SIG-M5 treated with dmso at 0.1 percent for 504 hours (cell line): ENCODE measurements at regions not wholly inside any gene's neighbourhood (a gene's known extent, or its start where the extent isn't known, plus 50 kb on each side); places are given as distances from the start of the nearest gene placed in this dataset.
A peak's percentile ranks its signal among the peaks of the same experiment; 100 is the strongest.
"Not testable (repeated sequence)": the region's sequence is repeated elsewhere in the genome, so short reads cannot be mapped to it uniquely, and the experiment has no call there.

Experiments used
- DNase-seq: peaks from one replicate; lab custom pipeline; 2025; ENCODE audit not compliant: unreplicated experiment; lab: John Stamatoyannopoulos, UW

GRCh38 chr3:132084982-132085381 is 50.2 kb upstream of the CPNE4 start:
- DNase-seq = no peak

- no peak for DNase-seq
These were observed 52.5 kb upstream of the CPNE4 start for GRCh38 chr3:132087356-132087755.

GRCh38 chr3:132088291-132088690 is 53.5 kb upstream of the CPNE4 start:
- DNase-seq = no peak

DNA sequence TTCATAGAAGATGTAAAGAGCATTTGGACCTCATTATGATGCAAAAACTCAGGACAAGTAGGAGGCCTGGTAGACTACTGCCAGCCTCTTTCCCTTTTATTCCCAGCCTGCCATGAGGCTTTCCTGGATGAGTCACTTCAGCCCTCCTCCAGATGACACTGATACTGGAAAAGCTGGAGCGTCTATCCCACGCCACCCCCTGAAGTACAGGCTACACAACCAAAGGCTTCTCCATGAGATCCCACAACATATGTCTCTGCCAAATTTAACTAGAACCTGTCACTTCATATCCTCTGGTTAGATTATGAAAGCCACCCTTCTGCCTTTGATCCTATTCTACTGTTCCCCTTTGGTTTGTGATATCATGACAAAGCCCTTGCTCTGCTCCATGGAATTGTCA is 56.1 kb upstream of the CPNE4 start:
- no peak for DNase-seq

DNA sequence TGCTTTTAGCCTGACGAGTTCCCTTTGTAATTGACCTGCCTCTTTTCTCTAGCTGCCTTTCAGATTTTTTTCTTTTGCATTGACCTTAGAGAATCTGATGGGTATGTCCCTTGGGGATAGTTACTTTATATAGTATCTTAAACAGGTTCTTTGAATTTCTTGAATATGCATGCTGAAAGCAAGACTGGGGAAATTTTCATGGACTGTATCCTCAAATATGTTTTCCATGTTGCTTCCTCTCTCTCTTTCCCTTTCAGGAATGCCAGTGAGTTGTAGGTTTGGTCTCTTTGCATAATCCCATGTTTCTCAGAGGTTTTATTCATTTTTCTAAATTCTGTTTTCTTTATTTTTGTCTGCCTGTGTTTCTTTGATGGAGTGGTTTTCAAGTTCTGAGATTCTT is 81.8 kb upstream of the CPNE4 start:
- DNase-seq = no peak

GRCh38 chr3:132117642-132118041 is 82.8 kb upstream of the CPNE4 start:
- no peak for DNase-seq

- DNase-seq = no peak
These were observed 84.7 kb upstream of the CPNE4 start for GRCh38 chr3:132119531-132119930.

DNA sequence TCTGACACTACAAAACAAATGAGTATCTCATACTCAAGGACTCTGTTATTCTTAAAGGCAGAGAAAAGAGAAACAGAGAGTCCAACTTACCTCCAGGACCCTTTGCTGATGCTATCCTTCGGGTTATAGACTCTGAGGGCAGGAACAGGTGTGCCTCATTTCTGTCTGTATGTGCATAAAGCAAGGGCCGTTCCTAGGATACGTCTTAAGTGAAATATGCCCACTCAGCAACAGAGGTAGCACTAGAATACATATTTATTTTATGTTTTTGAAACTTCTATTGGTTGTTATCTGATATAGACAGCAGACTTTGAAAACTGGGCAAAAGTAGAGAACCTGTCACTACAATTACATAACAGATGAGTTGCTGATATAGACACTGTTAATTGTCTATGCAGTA is 89.3 kb upstream of the CPNE4 start:
- no peak for DNase-seq

DNA sequence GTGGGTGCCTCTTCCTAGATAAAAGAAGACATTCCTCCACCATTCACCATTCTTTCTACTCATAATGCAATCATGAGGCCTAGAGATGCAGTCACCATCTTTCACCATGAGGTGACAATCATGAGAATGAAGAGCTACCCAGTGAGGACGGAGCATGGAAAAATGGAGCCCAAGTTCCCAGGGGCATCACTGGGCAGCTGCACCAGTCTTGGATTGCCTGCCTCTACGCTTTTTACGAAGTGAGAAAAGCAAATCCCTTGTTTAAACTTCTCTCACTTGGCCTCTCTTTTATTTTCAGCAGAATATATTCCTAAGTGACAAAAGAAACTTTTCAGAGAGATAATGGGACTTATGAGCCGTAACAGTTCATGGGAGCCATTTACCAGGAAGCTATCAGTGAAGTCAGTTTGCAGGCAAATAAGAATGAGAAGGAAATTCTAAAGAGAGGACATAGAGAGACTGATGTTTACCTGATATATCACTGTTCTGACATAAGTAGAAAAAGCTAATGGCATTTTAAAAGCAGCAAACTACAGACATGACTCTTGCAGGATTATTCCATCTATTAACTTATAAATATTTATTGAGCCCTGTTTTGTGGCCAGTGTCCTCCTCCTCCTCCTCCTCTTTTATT is 90.0 kb upstream of the CPNE4 start:
- no peak for DNase-seq

DNA sequence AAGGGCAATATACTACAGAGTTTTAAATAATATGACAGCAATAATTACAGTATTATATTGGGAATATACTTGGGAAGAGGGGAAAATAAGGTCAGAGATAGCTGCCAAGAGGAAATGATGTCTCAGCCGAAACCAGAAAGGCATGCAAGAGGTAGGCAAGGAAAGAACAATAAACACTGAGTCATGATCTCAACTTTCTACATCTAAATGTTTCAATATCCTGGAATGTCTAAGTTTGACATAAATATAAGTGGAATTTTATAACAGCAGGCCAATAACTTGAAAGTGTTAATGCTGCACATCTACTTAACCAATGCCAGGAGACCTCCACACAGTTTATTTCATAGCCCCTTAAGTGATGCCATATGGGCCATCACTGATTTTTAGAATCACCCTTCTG is 99.8 kb upstream of the CPNE4 start:
- no peak for DNase-seq

DNA sequence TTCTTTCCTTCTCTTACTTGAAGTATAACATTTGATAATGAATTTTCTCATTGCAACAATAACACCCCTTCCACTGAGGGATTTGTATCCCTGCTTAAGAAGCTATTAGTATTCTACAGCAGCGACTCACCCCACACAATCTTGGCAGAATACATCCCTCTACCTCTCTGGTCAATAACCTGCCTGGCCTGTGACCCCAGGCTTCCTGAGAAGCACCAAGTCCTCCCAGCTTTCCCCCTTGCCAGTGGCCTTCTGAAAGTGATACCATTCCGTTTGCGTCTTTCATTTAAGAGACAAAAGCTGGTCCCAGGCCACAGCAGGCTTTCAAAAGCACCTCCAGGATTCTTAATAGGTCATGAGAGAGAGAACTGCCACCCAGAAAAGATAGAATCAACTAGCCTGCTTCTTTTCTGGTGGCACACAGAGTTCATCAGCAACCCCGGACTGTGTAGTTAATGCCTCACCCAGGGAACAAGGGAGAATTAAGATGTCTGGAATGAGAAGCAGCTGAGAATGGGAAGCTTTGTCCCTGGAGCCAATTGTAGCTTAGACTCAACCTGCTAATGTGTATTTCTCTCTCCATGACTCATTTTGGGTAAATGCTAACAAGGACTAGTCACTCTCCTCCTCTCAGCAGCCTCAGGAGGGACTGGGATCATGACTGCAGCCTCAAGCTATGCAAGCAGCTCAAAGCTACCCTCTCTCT is 101.0 kb upstream of the CPNE4 start:
- DNase-seq = no peak

- no peak for DNase-seq
These were observed 101.5 kb upstream of the CPNE4 start for GRCh38 chr3:132136334-132136716.

DNA sequence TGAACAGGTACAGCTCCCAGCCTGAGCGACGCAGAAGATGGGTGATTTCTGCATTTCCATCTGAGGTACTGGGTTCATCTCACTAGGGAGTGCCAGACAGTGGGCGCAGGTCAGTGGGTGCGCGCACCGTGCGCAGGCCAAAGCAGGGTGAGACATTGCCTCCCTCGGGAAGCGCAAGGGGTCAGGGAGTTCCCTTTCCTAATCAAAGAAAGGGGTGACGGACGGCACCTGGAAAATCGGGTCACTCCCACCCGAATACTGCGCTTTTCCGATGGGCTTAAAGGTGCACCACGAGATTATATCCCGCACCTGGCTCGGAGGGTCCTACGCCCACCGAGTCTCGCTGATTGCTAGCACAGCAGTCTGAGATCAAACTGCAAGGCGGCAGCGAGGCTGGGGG is 102.1 kb upstream of the CPNE4 start:
- DNase-seq = not testable (repeated sequence)

DNA sequence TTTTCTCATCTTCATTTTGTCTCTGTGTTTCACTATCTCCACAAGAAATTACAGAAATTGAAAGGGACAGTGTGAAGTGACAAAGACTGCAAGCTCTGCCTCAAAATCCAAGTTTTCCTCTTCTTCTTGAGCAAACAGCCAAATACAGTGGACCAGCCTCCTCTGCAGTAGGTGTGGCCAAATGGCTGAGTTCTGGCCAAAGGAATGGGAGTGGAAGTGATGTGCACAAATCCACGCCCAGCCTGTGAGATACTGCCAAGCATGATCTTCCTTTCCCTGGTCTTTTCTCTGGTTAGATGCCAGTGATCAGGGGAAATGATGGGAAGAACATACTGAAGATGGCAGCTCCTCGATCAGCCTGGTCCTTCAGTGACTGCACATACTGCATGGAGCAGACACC is 111.0 kb upstream of the CPNE4 start:
- DNase-seq = no peak

DNA sequence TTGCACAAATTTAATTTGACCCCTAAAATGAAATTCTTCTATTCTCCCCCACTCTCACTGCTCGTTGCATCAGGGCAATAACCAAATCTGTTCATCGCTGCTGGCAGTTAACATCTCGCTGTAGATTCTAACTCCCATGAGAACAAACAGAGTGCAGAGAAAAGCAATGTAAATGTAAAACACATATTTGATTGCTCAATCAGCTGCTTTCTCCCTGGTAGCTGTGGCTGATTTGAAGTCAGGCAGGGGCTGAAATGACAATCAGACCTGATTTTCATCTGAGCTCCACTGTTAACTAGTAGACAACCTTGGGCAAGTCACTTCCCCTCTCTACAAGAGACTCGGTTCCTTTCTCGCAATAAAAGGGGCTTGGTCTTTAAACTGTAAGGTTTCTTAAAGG is 119.8 kb upstream of the CPNE4 start:
- no peak for DNase-seq

GRCh38 chr3:132159145-132159544 is 124.3 kb upstream of the CPNE4 start:
- DNase-seq = no peak

DNA sequence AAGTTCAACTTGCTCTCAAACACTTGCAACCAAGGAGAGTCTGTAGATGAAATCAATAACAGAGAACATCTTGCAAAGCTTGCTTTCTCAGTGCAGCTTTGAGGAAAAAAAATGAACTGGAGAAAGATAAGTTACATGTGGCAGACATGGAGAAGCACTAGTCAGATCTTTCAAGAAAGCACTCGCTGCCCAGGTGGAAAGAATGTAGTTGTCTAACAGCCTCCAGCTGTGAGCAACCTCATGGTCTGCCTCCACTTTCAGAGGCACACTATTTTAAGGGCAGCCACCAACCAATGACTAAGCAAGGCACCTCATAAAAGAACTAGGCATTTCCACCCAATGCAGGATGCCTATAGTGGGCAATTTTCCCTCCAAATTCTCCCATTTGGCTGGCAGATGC is 125.4 kb upstream of the CPNE4 start:
- DNase-seq = no peak

GRCh38 chr3:132161608-132162007 is 126.8 kb upstream of the CPNE4 start:
- no peak for DNase-seq

- no peak for DNase-seq
These were observed 129.8 kb upstream of the CPNE4 start for GRCh38 chr3:132164469-132165092.

- no peak for DNase-seq
These were observed 133.1 kb upstream of the CPNE4 start for GRCh38 chr3:132167870-132168269.

- DNase-seq = no peak
These were observed 139.7 kb upstream of the CPNE4 start for GRCh38 chr3:132174500-132174899.

GRCh38 chr3:132180337-132180791 is 136.8 kb upstream of the ACP3 start:
- DNase-seq = peak; percentile 74
